GM21515 (cell line): ENCODE measurements at regions not wholly inside any gene's neighbourhood (a gene's known extent, or its start where the extent isn't known, plus 50 kb on each side); places are given as distances from the start of the nearest gene placed in this dataset.

Experiments used
- ATAC-seq: cut with Tn5 transposase; IDR thresholded peaks from one replicate; pipeline ENCODE4 v1.9.1; 2021; ENCODE audit not compliant: unreplicated experiment

- peak; percentile 60 for ATAC-seq
Measured at GRCh38 chr20:50285376-50286173, 94.9 kb downstream of the CEBPB start.

GRCh38 chr20:50286174-50286511 lies 95.5 kb downstream of the CEBPB start:
- peak; percentile 13 for ATAC-seq

- ATAC-seq, result no peak
Measured at GRCh38 chr20:50286609-50287008, 96.0 kb downstream of the CEBPB start.

- ATAC-seq, result no peak
Measured at GRCh38 chr20:50287512-50287911, 96.9 kb downstream of the CEBPB start.

- no peak for ATAC-seq
Measured at GRCh38 chr20:50288128-50288623, 97.5 kb downstream of the CEBPB start.

GRCh38 chr20:50289581-50289980 lies 99.0 kb downstream of the CEBPB start:
- no peak for ATAC-seq

GRCh38 chr20:50290112-50290511 lies 99.5 kb downstream of the CEBPB start:
- no peak for ATAC-seq

GRCh38 chr20:50290808-50291207 lies 100.2 kb downstream of the CEBPB start:
- no peak for ATAC-seq

GRCh38 chr20:50291254-50292078 lies 100.8 kb downstream of the CEBPB start:
- no peak for ATAC-seq

GRCh38 chr20:50292079-50292590 lies 101.5 kb downstream of the CEBPB start:
- no peak for ATAC-seq

GRCh38 chr20:50292591-50293283 lies 102.1 kb downstream of the CEBPB start:
- ATAC-seq, result no peak

- no peak for ATAC-seq
Measured at GRCh38 chr20:50293284-50294139, 102.9 kb downstream of the CEBPB start.

GRCh38 chr20:50294164-50295088 lies 103.8 kb downstream of the CEBPB start:
- no peak for ATAC-seq

GRCh38 chr20:50295345-50295744 lies 104.7 kb downstream of the CEBPB start:
- no peak for ATAC-seq

GRCh38 chr20:50295762-50296449 lies 105.3 kb downstream of the CEBPB start:
- ATAC-seq, result no peak

- ATAC-seq, result no peak
Measured at GRCh38 chr20:50296450-50297375, 106.1 kb downstream of the CEBPB start.

GRCh38 chr20:50297498-50298376 lies 107.1 kb downstream of the CEBPB start:
- no peak for ATAC-seq
